ENCODE measurements at regions not wholly inside any gene's neighbourhood (a gene's known extent, or its start where the extent isn't known, plus 50 kb on each side); places are given as distances from the start of the nearest gene placed in this dataset.

DNA sequence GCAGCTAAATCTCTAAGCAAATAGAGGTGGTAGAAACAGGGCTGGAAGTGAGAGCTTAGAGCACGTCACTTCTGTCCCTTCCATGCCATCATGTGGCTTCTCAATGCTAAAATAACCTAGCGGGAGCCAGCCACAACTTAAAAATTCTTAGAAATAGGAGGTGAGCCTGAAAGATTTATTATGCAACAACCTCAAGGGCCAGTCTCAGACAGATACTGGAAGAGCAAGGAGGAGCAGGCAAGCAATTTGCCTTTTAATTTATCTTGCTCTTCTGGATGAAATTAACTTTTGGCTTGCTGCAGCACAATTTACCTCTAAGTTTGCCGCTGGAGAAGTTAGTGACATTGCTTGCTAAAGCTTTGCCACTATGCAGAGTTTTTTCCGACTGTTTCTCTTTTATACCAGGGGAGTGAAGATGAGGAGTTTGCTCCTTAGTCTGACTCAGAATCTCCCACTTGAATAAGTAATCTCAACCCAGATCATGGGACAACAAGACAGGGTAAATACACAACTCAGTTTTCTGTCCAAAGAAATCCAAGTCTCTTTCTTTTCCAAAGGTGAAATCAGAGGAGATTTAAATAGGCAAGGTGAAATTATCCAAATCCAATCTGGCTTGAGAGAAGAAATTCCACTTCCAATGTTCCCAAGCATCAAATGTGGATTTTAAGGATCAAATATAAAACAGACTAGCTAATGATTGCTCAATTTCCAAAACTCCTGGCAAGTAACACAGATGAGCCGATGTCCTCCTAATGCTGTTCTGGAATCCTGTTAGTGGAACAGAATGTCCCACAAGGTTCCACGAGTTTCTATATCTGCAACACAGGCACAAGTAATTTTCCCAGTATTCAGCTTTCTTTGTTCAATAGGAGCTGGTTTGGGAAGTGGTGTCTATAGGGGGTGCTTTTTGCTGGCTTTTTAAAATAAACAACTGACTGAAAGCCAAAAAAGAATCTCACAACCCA is 329.4 kb upstream of the RORA start:
- intact Hi-C loops (cut with micrococcal nuclease) (no loop called here), dilution Hi-C loops (cut with MboI; ENCODE audit: extremely low pct_ligation_motif_present, low sequenced_read_pairs) (no loop called here)
- no peak overlapping the region for H3K4me2 ChIP-seq (ENCODE audit: insufficient read depth, low read length)
- no peak overlapping the region for H3K9ac ChIP-seq (replicated peaks; ENCODE audit: extremely low read depth, insufficient read depth, low read length)
- peaks cover 0 to 3% of the 10 kb centered on the region in 2 experiments for H3K27me3 ChIP-seq (ENCODE audit: control insufficient read depth in 2 of 2, insufficient read depth in 2 of 2, low read length in 2 of 2)
- no peak overlapping the region for H3K4me3 ChIP-seq (replicated peaks in 1 of 3; ENCODE audit: insufficient read depth in 1 of 3, low read depth in 1 of 3, low read length in 3 of 3)
- ChIA-PET CTCF (interaction anchor here (1.5 kb wide), 1 partner anchor 276 kb away, joined by 3 read pairs; no protein-coding TSS in a partner anchor), POLR2A (no interaction called here)
- no peak overlapping the region for H2AFZ ChIP-seq (ENCODE audit: low read depth, low read length)
- DNase-seq (ENCODE audit: low read depth, low spot score) (no peak), FAIRE-seq (no peak)
- TF ChIP-seq POLR2A (IDR thresholded peaks at IDR 0.05; ENCODE audit: low read depth, low read length) (no peak), FOS (IDR thresholded peaks at IDR 0.05; ENCODE audit: borderline replicate concordance, insufficient read depth, low read length) (no peak), JUN (IDR thresholded peaks at IDR 0.05; ENCODE audit: borderline replicate concordance, insufficient read depth, insufficient read length, low read depth) (no peak), POLR2AphosphoS5 (IDR thresholded peaks at IDR 0.05; ENCODE audit: insufficient read depth, low read depth, low read length) (no peak), GATA2 (IDR thresholded peaks at IDR 0.05; ENCODE audit: insufficient read depth, insufficient read length, low read depth, low read length) (no peak), MYC (IDR thresholded peaks at IDR 0.05; ENCODE audit: low read depth, low read length) (no peak), EZH2 (IDR thresholded peaks at IDR 0.05; ENCODE audit: borderline replicate concordance, low read depth, low read length, severe bottlenecking) (no peak)
- TF ChIP-seq, protein P1, sequence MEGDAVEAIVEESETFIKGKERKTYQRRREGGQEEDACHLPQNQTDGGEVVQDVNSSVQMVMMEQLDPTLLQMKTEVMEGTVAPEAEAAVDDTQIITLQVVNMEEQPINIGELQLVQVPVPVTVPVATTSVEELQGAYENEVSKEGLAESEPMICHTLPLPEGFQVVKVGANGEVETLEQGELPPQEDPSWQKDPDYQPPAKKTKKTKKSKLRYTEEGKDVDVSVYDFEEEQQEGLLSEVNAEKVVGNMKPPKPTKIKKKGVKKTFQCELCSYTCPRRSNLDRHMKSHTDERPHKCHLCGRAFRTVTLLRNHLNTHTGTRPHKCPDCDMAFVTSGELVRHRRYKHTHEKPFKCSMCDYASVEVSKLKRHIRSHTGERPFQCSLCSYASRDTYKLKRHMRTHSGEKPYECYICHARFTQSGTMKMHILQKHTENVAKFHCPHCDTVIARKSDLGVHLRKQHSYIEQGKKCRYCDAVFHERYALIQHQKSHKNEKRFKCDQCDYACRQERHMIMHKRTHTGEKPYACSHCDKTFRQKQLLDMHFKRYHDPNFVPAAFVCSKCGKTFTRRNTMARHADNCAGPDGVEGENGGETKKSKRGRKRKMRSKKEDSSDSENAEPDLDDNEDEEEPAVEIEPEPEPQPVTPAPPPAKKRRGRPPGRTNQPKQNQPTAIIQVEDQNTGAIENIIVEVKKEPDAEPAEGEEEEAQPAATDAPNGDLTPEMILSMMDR (IDR thresholded peaks at IDR 0.05; ENCODE audit: extremely low read depth in 1 of 2, insufficient read depth in 1 of 2, low read depth in 1 of 2, low read length in 2 of 2) = no peak
- TF ChIP-seq, protein P2, sequence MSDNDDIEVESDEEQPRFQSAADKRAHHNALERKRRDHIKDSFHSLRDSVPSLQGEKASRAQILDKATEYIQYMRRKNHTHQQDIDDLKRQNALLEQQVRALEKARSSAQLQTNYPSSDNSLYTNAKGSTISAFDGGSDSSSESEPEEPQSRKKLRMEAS (IDR thresholded peaks at IDR 0.05; ENCODE audit: insufficient read depth, insufficient read length) = no peak
- no TSS peak for BruUV-seq (replicated peaks)
- no peaks in the 10 kb centered on the region for H4K20me1 ChIP-seq (replicated peaks; ENCODE audit: control insufficient read depth, extremely low read depth, insufficient read depth, low read length)
- no peaks in the 10 kb centered on the region for H3K79me2 ChIP-seq (ENCODE audit: control insufficient read depth, insufficient read depth, low read length)
- no peaks in the 10 kb centered on the region for H3K9me1 ChIP-seq (replicated peaks; ENCODE audit: control insufficient read depth, extremely low read depth, insufficient read depth, low read length)
- no peaks in the 10 kb centered on the region for H3K9me3 ChIP-seq (replicated peaks; ENCODE audit: control insufficient read depth, insufficient read depth, low read length)
- no peaks in the 10 kb centered on the region for H3K36me3 ChIP-seq (ENCODE audit: control insufficient read depth in 2 of 2, extremely low read depth in 1 of 2, insufficient read depth in 2 of 2, low read length in 2 of 2)
- H3K4me1 ChIP-seq (ENCODE audit: control insufficient read depth, extremely low read depth, insufficient read depth, low read length) = no peaks in the 10 kb centered on the region
- H3K27ac ChIP-seq (ENCODE audit: insufficient read depth, low read depth, low read length) = no peak overlapping the region
